Right lobe of liver (tissue), 4 donors: ENCODE measurements at regions not wholly inside any gene's neighbourhood (a gene's known extent, or its start where the extent isn't known, plus 50 kb on each side); places are given as distances from the start of the nearest gene placed in this dataset.

Experiments used
- CTCF ChIP-seq, 4 donors: fragments of 200-600 bp in 3 of 4; fragments of 450-650 bp in 1 of 4; IDR thresholded peaks; one replicate each; pipeline versions ENCODE4 v1.5.1 to v1.8.0; 2016 to 2022; ENCODE audit warnings: antibody characterized with exemption in 4 of 4, mild to moderate bottlenecking in 2 of 4
- POLR2A ChIP-seq: fragments of 450-650 bp; IDR thresholded peaks from one replicate; pipeline ENCODE4 v1.6.1; 2017; ENCODE audit warnings: antibody characterized with exemption, mild to moderate bottlenecking
- donor health status: DM: no; HTN: no; CAD: no.
- donor health status: DM: no; HTN: no; CAD: no.
- donor health status: DM: no; HTN: yes; CAD: no.

DNA sequence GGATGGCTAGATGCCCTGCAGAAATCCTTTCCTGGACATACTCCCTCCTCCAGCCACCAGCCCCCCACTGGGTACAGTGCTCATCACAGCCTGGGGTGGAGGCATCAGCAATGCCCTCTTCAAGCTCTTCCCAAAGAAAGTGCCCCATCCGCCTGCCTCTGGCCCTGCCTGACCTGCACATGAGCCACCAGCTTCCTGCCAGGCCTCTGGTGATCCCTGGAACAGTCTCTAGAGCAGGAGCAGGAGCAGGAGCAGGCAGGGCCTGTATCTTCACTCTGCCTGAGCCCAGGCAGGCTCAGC, 54.1 kb upstream of the CAB39 start:
- TF ChIP-seq POLR2A (no peak), CTCF (IDR thresholded peaks at IDR 0.05) (no peak)
